Activated T-helper 1 cell treated with anti-CD3 and anti-CD28 coated beads, Interleukin-12 subunit alpha, Interleukin-12 subunit beta, Interleukin-2, Interleukin-4 antibody, amounts not matched to agents 30 ng/mL and 10 ng/mL and 1 ng/mL, durations not matched to agents 14 hours and 24 hours and 36 hours (primary cell): ENCODE measurements at regions not wholly inside any gene's neighbourhood (a gene's known extent, or its start where the extent isn't known, plus 50 kb on each side); places are given as distances from the start of the nearest gene placed in this dataset.

Experiments
- DNase-seq: peaks from one replicate; pipeline ENCODE4 v3.0.0; 2021; ENCODE audit warnings: low spot score
- H3K27ac Mint-ChIP-seq: one replicate; pipeline ENCODE4 v1.8.0; 2021; ENCODE audit warnings: mild to moderate bottlenecking, mixed read lengths
- H3K27me3 Mint-ChIP-seq: one replicate; pipeline ENCODE4 v1.8.0; 2022; ENCODE audit warnings: mild to moderate bottlenecking, moderate library complexity, mixed read lengths; ENCODE audit not compliant: insufficient read depth
- H3K36me3 Mint-ChIP-seq: one replicate; pipeline ENCODE4 v1.8.0; 2021; ENCODE audit warnings: low read depth, mixed read lengths
- H3K4me1 Mint-ChIP-seq: one replicate; pipeline ENCODE4 v1.8.0; 2021; ENCODE audit warnings: low read depth, mixed read lengths
- H3K4me3 Mint-ChIP-seq: one replicate; pipeline ENCODE4 v1.8.0; 2021; ENCODE audit warnings: mild to moderate bottlenecking, moderate library complexity, mixed read lengths
- H3K9me3 Mint-ChIP-seq: one replicate; pipeline ENCODE4 v1.8.0; 2021; ENCODE audit warnings: mixed read lengths
- intact Hi-C: fragments of 100-400 bp; cut with micrococcal nuclease; formaldehyde crosslinking; loops from one replicate; pipeline ENCODE4 v1.15.1; 2024

DNA sequence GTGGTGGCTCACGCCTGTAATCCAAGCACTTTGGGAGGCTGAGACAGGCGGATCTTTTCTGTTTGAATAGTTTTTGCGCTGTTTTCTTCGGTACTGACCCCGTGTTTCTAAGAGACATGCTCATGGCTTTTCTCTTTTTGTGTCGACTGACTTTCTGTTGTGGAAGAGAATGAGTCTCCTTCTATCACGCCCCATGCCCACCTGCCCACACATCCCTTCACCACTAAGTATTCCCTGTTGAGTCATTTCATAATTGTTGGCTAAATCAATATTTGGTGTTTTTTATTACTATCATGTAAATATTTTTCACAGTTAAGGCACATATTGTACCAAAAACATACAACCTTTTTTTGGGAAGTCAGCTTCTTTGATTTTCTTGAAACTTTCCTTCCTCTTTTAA is 198.8 kb upstream of the TWIST2 start:
- no peaks in the 10 kb centered on the region for H3K9me3 Mint-ChIP-seq
- no peak for DNase-seq
- no peaks in the 10 kb centered on the region for H3K36me3 Mint-ChIP-seq
- peaks cover 7% of the 10 kb centered on the region for H3K4me1 Mint-ChIP-seq
- no peak overlapping the region for H3K4me3 Mint-ChIP-seq
- intact Hi-C loops: no loop called here
- H3K27ac Mint-ChIP-seq: no peak overlapping the region
- H3K27me3 Mint-ChIP-seq: no peaks in the 10 kb centered on the region

DNA sequence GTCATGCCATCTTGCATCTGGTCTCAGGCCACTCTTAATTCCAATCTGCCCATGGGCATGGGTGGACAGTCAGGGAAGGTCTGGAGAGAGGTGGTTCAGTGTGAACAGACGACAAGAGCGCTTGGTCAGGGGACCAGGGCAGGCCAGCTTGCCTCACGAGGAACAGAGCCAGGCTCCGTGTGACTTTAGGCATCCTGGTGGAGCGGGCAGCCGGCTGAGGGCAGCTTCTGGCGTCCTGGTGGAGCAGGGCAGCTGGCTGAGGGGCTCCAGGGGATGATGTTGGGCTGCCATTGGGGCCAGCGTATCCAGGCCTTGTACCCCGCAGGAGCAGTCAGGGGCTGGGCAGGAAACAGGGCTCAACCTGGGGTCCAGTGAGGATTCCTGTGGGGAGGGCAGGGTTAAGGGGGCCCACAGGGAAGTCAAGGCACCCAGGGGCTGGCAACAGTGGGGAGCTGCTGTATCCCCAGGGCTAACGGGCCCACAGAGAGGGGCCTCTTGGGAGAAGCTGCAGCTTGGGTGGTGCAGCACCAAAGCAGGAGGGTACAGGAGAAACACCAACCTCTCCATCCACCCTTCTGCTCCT is 197.9 kb upstream of the TWIST2 start:
- Mint-ChIP-seq H3K4me3 (no peak overlapping the region), H3K36me3 (no peaks in the 10 kb centered on the region), H3K9me3 (no peaks in the 10 kb centered on the region), H3K27ac (no peak overlapping the region), H3K4me1 (no peaks in the 10 kb centered on the region), H3K27me3 (no peaks in the 10 kb centered on the region)
- intact Hi-C loops: no loop called here
- no peak for DNase-seq

GRCh38 chr2:238650536-238650935 is 197.3 kb upstream of the TWIST2 start:
- Mint-ChIP-seq H3K9me3 (no peaks in the 10 kb centered on the region), H3K4me3 (no peak overlapping the region), H3K27ac (no peak overlapping the region), H3K4me1 (no peaks in the 10 kb centered on the region), H3K36me3 (no peaks in the 10 kb centered on the region), H3K27me3 (no peaks in the 10 kb centered on the region)
- DNase-seq: no peak
- intact Hi-C loops: no loop called here

- intact Hi-C loops: no loop called here
- H3K27me3 Mint-ChIP-seq: no peaks in the 10 kb centered on the region
- H3K9me3 Mint-ChIP-seq: no peaks in the 10 kb centered on the region
- H3K27ac Mint-ChIP-seq: no peak overlapping the region
- H3K4me1 Mint-ChIP-seq: no peaks in the 10 kb centered on the region
- no peaks in the 10 kb centered on the region for H3K36me3 Mint-ChIP-seq
- DNase-seq: no peak
- H3K4me3 Mint-ChIP-seq: no peak overlapping the region
Observed at GRCh38 chr2:238651306-238652052, 196.4 kb upstream of the TWIST2 start.

DNA sequence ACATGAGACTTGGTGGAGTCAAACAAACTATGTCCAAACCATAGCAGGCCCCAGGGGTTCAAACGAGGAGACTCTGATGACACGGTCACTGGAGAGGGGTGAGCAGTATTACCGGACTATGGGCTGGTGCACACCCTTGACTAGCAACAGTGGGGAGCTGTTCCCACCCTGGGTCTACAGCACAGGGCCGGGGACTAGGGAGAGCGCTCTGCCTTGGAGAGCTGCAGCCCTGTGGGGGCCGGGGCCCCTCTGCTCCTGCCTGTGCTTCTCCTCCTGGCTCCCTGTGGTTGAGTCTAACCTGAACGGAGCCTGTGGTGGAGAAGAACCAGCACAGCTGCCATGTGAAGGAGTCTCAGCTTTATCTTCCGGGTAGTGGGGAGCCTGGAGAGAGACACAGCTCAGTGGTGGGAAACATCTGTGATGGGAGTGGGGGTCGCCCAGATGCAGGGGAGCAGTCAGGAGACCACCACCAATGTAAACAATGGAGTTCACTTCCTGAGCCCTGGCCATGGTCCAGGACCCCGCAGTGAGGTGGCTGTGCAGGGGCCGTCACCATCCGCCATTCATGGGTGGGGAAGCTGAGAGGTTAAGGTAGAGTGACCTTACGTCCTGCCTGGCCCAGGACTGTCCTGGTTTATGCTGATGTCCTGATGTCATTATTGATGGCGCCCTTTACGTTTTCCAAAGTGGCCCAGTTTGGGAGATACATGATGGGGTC is 195.7 kb upstream of the TWIST2 start:
- intact Hi-C loops: no loop called here
- H3K4me1 Mint-ChIP-seq: no peaks in the 10 kb centered on the region
- H3K36me3 Mint-ChIP-seq: no peaks in the 10 kb centered on the region
- no peaks in the 10 kb centered on the region for H3K27me3 Mint-ChIP-seq
- no peak for DNase-seq
- H3K9me3 Mint-ChIP-seq: no peaks in the 10 kb centered on the region
- H3K27ac Mint-ChIP-seq: no peak overlapping the region
- H3K4me3 Mint-ChIP-seq: no peak overlapping the region

DNA sequence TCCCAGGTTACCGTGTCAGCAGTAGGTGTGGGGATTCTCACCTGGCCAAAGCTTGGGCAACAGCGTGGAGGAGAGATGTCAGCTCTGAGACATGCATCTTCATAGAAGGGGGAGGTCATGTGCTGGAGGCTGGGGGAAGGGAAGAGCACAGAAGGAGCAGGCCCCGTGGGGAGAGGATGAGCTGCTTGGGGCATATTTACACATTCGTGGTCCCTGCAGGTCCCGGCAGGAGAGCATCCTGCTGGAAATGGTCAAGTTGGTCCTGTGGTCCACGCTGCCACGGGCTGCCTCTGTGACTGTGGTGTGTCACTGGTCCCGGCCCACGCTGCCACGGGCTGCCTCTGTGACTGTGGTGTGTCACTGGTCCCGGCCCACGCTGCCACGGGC is 195.1 kb upstream of the TWIST2 start:
- H3K36me3 Mint-ChIP-seq: no peaks in the 10 kb centered on the region
- no peak for DNase-seq

GRCh38 chr2:238653431-238654109 is 194.3 kb upstream of the TWIST2 start:
- Mint-ChIP-seq H3K4me1 (no peaks in the 10 kb centered on the region), H3K27ac (no peak overlapping the region), H3K36me3 (no peaks in the 10 kb centered on the region), H3K27me3 (no peaks in the 10 kb centered on the region), H3K9me3 (no peaks in the 10 kb centered on the region), H3K4me3 (no peak overlapping the region)
- intact Hi-C loops: no loop called here
- no peak for DNase-seq

More for the DNA sequence above, 195.1 kb upstream of the TWIST2 start:
- Mint-ChIP-seq H3K9me3 (no peaks in the 10 kb centered on the region), H3K27me3 (no peaks in the 10 kb centered on the region), H3K4me3 (no peak overlapping the region), H3K27ac (no peak overlapping the region), H3K4me1 (no peaks in the 10 kb centered on the region)
- intact Hi-C loops: no loop called here

DNA sequence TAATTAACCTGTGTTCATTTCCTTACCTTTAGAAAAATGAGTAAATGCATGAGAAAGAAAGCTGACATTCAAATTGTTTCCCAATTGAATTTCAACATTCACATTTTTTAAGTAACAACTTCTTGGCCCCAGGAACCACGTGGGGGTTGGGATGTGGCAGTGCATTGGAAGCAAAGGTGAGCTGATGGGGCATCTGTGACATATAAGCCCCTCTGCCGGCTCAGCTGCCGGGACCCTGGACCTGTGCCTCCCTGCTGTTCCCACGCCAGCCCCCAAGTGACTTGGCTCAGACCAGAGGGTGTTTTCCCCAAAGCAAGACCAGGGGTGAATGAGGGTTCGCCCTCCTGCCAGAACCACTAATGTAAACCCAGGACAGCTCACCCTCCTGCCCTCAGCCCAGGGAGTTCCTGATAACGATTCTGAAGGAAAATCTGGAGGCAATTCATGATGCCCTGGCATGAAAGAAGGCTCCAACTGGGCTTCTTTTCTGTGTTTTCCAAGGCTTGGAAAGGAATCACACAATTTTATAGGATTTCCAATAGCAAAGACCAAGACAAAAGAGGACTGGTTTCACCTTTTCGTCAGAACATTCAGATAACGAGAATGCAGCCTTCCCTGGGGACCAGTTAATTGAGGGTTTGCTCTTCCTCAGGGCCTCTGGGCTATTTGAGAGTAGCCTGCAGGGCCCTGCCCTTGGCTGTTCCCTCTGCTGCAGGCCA is 193.2 kb upstream of the TWIST2 start:
- Mint-ChIP-seq H3K4me3 (no peak overlapping the region), H3K4me1 (no peaks in the 10 kb centered on the region), H3K27me3 (no peaks in the 10 kb centered on the region), H3K9me3 (no peaks in the 10 kb centered on the region), H3K27ac (no peak overlapping the region), H3K36me3 (no peaks in the 10 kb centered on the region)
- intact Hi-C loops: no loop called here
- DNase-seq: no peak

GRCh38 chr2:238655198-238655860 is 192.6 kb upstream of the TWIST2 start:
- H3K27ac Mint-ChIP-seq: no peak overlapping the region
- no peaks in the 10 kb centered on the region for H3K36me3 Mint-ChIP-seq
- no peaks in the 10 kb centered on the region for H3K9me3 Mint-ChIP-seq
- no peak overlapping the region for H3K4me3 Mint-ChIP-seq
- DNase-seq: no peak
- H3K4me1 Mint-ChIP-seq: no peaks in the 10 kb centered on the region
- no peaks in the 10 kb centered on the region for H3K27me3 Mint-ChIP-seq
- intact Hi-C loops: no loop called here

- no peak overlapping the region for H3K4me3 Mint-ChIP-seq
- H3K27me3 Mint-ChIP-seq: no peaks in the 10 kb centered on the region
- H3K27ac Mint-ChIP-seq: no peak overlapping the region
- no peaks in the 10 kb centered on the region for H3K36me3 Mint-ChIP-seq
- intact Hi-C loops: no loop called here
- H3K4me1 Mint-ChIP-seq: no peaks in the 10 kb centered on the region
- DNase-seq: no peak
- no peaks in the 10 kb centered on the region for H3K9me3 Mint-ChIP-seq
Observed at GRCh38 chr2:238655974-238656722, 191.7 kb upstream of the TWIST2 start.

GRCh38 chr2:238657132-238658053 is 190.5 kb upstream of the TWIST2 start:
- H3K9me3 Mint-ChIP-seq: no peaks in the 10 kb centered on the region
- no peak overlapping the region for H3K27ac Mint-ChIP-seq
- no peaks in the 10 kb centered on the region for H3K27me3 Mint-ChIP-seq
- intact Hi-C loops: no loop called here
- no peak for DNase-seq
- H3K4me3 Mint-ChIP-seq: no peak overlapping the region
- H3K36me3 Mint-ChIP-seq: no peaks in the 10 kb centered on the region
- no peaks in the 10 kb centered on the region for H3K4me1 Mint-ChIP-seq
